NT2/D1 (cell line): ENCODE measurements at regions not wholly inside any gene's neighbourhood (a gene's known extent, or its start where the extent isn't known, plus 50 kb on each side); places are given as distances from the start of the nearest gene placed in this dataset.

Experiments used
- DNase-seq: peaks from one replicate; pipeline ENCODE4 v3.0.0-alpha.2; 2011; ENCODE audit warnings: low read depth, low spot score
- H3K27me3 ChIP-seq: 2 replicates; pipeline ENCODE4 v1.6.0; 2011; ENCODE audit warnings: mild to moderate bottlenecking; ENCODE audit not compliant: insufficient read length, insufficient read depth
- H3K36me3 ChIP-seq: 2 replicates; pipeline ENCODE4 v1.6.1; 2011; ENCODE audit warnings: mild to moderate bottlenecking, low read length, mixed read lengths; ENCODE audit not compliant: insufficient read depth, insufficient read length
- H3K4me1 ChIP-seq: 2 replicates; pipeline ENCODE4 v1.5.1; 2011; ENCODE audit not compliant: insufficient read depth, insufficient read length
- H3K4me3 ChIP-seq: 2 replicates; pipeline ENCODE4 v1.5.1; 2011; ENCODE audit warnings: low read depth; ENCODE audit not compliant: insufficient read length
- H3K9ac ChIP-seq: 2 replicates; pipeline ENCODE4 v1.6.0; 2011; ENCODE audit warnings: low read depth; ENCODE audit not compliant: insufficient read length
- H3K9me3 ChIP-seq: 2 replicates; pipeline ENCODE4 v1.5.1; 2011; ENCODE audit warnings: mild to moderate bottlenecking, low read length; ENCODE audit not compliant: insufficient read depth
- SUZ12 ChIP-seq: IDR thresholded peaks from 2 replicates; pipeline ENCODE4 v1.6.1; 2011; ENCODE audit not compliant: insufficient read length, insufficient read depth; ENCODE audit errors: extremely low read depth
- YY1 ChIP-seq: IDR thresholded peaks from 2 replicates; pipeline ENCODE4 v1.6.1; 2011; ENCODE audit not compliant: insufficient read length, insufficient read depth
- ZNF274 ChIP-seq: IDR thresholded peaks from 2 replicates; pipeline ENCODE4 v1.6.1; 2011; ENCODE audit warnings: mild to moderate bottlenecking, low read depth, low read length

GRCh38 chr21:16308269-16308668 lies 578.5 kb downstream of the USP25 start:
- no peaks in the 10 kb centered on the region for H3K27me3 ChIP-seq
- H3K4me1 ChIP-seq: no peaks in the 10 kb centered on the region
- no peaks in the 10 kb centered on the region for H3K36me3 ChIP-seq
- no peak overlapping the region for H3K4me3 ChIP-seq
- no peak for TF ChIP-seq ZNF274
- TF ChIP-seq SUZ12: no peak
- no peak for DNase-seq
- H3K9ac ChIP-seq: no peak overlapping the region
- no peaks in the 10 kb centered on the region for H3K9me3 ChIP-seq

GRCh38 chr21:16309250-16309971 lies 579.6 kb downstream of the USP25 start:
- Histone ChIP-seq H3K4me1 (no peaks in the 10 kb centered on the region), H3K27me3 (no peaks in the 10 kb centered on the region), H3K9me3 (no peaks in the 10 kb centered on the region), H3K4me3 (no peak overlapping the region), H3K36me3 (no peaks in the 10 kb centered on the region), H3K9ac (no peak overlapping the region)
- no peak for DNase-seq
- TF ChIP-seq ZNF274: no peak
- TF ChIP-seq YY1: no peak
- no peak for TF ChIP-seq SUZ12

GRCh38 chr21:16310176-16310575 lies 580.4 kb downstream of the USP25 start:
- no peak overlapping the region for H3K4me3 ChIP-seq
- TF ChIP-seq SUZ12: no peak
- TF ChIP-seq ZNF274: no peak
- TF ChIP-seq YY1: no peak
- DNase-seq: no peak

GRCh38 chr21:16311229-16311628 lies 581.4 kb downstream of the USP25 start:
- H3K4me1 ChIP-seq: no peaks in the 10 kb centered on the region
- no peak for DNase-seq
- H3K27me3 ChIP-seq: no peaks in the 10 kb centered on the region
- H3K9ac ChIP-seq: no peak overlapping the region
- H3K4me3 ChIP-seq: no peak overlapping the region
- no peak for TF ChIP-seq YY1
- no peak for TF ChIP-seq SUZ12
- TF ChIP-seq ZNF274: no peak
- H3K9me3 ChIP-seq: no peaks in the 10 kb centered on the region
- H3K36me3 ChIP-seq: no peaks in the 10 kb centered on the region

More at GRCh38 chr21:16310176-16310575, 580.4 kb downstream of the USP25 start:
- Histone ChIP-seq H3K9me3 (no peaks in the 10 kb centered on the region), H3K27me3 (no peaks in the 10 kb centered on the region), H3K9ac (no peak overlapping the region), H3K36me3 (no peaks in the 10 kb centered on the region), H3K4me1 (no peaks in the 10 kb centered on the region)

- H3K27me3 ChIP-seq: no peaks in the 10 kb centered on the region
- no peaks in the 10 kb centered on the region for H3K36me3 ChIP-seq
- H3K4me1 ChIP-seq: no peaks in the 10 kb centered on the region
- H3K9ac ChIP-seq: no peak overlapping the region
- DNase-seq: no peak
- no peaks in the 10 kb centered on the region for H3K9me3 ChIP-seq
- no peak for TF ChIP-seq ZNF274
- no peak for TF ChIP-seq SUZ12
- no peak for TF ChIP-seq YY1
- no peak overlapping the region for H3K4me3 ChIP-seq
Observed at GRCh38 chr21:16312321-16312720, 582.5 kb downstream of the USP25 start.

GRCh38 chr21:16315223-16315622 lies 585.4 kb downstream of the USP25 start:
- Histone ChIP-seq H3K9ac (no peak overlapping the region), H3K36me3 (no peaks in the 10 kb centered on the region), H3K9me3 (no peaks in the 10 kb centered on the region), H3K4me1 (no peaks in the 10 kb centered on the region), H3K27me3 (no peaks in the 10 kb centered on the region), H3K4me3 (no peak overlapping the region)
- TF ChIP-seq YY1: no peak
- TF ChIP-seq SUZ12: no peak
- TF ChIP-seq ZNF274: no peak
- no peak for DNase-seq

- TF ChIP-seq YY1: no peak
- H3K27me3 ChIP-seq: no peaks in the 10 kb centered on the region
- DNase-seq: no peak
- no peaks in the 10 kb centered on the region for H3K4me1 ChIP-seq
- no peaks in the 10 kb centered on the region for H3K9me3 ChIP-seq
- H3K4me3 ChIP-seq: no peak overlapping the region
- H3K36me3 ChIP-seq: no peaks in the 10 kb centered on the region
- no peak overlapping the region for H3K9ac ChIP-seq
Observed at GRCh38 chr21:16318651-16319300, 589.0 kb downstream of the USP25 start.

GRCh38 chr21:16320110-16320509 lies 590.3 kb downstream of the USP25 start:
- no peak overlapping the region for H3K4me3 ChIP-seq
- H3K4me1 ChIP-seq: no peaks in the 10 kb centered on the region
- no peaks in the 10 kb centered on the region for H3K36me3 ChIP-seq
- H3K9ac ChIP-seq: no peak overlapping the region
- TF ChIP-seq YY1 (no peak), ZNF274 (no peak), SUZ12 (no peak)
- no peak for DNase-seq
- no peaks in the 10 kb centered on the region for H3K9me3 ChIP-seq
- no peaks in the 10 kb centered on the region for H3K27me3 ChIP-seq
